OCI-LY7 (cell line): ENCODE measurements at regions not wholly inside any gene's neighbourhood (a gene's known extent, or its start where the extent isn't known, plus 50 kb on each side); places are given as distances from the start of the nearest gene placed in this dataset.
"Not testable (repeated sequence)": the region's sequence is repeated elsewhere in the genome, so short reads cannot be mapped to it uniquely, and the experiment has no call there.

Experiments used
- EZH2phosphoT487 ChIP-seq: fragments of 200-600 bp; sonication (generic); IDR thresholded peaks from 2 replicates; pipeline ENCODE4 v1.6.1; 2018; ENCODE audit warnings: low read depth, borderline replicate concordance, mild to moderate bottlenecking, mixed run types, antibody characterized with exemption, low read length, moderate library complexity, mixed read lengths
- TF ChIP-seq, protein P1 (sequence below): fragments of 200-600 bp; sonication (generic); conservative IDR thresholded peaks from 2 replicates; pipeline ENCODE4 v1.5.1; 2014; ENCODE audit warnings: mild to moderate bottlenecking, antibody characterized with exemption, low read length, moderate library complexity, mixed read lengths

DNA sequence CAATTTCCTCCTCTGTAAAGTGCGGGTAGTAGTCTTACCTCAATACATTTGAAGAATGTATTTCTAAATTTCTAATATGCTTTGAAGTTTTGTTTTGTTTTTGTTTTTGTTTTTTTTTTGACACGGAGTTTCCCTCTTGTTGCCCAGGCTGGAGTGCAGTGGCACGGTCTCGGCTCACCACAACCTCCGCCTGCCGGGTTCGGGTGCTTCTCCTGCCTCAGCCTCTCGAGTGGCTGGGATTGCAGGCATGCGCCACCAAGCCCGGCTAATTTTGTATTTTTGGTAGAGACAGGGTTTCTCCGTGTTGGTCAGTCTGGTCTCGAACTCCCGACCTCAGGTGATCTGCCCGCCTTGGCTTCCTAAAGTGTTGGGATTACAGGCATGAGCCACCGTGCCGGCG, 261.8 kb downstream of the RNF144A start:
- TF ChIP-seq, protein P1, sequence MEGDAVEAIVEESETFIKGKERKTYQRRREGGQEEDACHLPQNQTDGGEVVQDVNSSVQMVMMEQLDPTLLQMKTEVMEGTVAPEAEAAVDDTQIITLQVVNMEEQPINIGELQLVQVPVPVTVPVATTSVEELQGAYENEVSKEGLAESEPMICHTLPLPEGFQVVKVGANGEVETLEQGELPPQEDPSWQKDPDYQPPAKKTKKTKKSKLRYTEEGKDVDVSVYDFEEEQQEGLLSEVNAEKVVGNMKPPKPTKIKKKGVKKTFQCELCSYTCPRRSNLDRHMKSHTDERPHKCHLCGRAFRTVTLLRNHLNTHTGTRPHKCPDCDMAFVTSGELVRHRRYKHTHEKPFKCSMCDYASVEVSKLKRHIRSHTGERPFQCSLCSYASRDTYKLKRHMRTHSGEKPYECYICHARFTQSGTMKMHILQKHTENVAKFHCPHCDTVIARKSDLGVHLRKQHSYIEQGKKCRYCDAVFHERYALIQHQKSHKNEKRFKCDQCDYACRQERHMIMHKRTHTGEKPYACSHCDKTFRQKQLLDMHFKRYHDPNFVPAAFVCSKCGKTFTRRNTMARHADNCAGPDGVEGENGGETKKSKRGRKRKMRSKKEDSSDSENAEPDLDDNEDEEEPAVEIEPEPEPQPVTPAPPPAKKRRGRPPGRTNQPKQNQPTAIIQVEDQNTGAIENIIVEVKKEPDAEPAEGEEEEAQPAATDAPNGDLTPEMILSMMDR = not testable (repeated sequence)
- not testable (repeated sequence) for TF ChIP-seq EZH2phosphoT487
